ENCODE measurements at regions not wholly inside any gene's neighbourhood (a gene's known extent, or its start where the extent isn't known, plus 50 kb on each side); places are given as distances from the start of the nearest gene placed in this dataset.
"Not testable (repeated sequence)": the region's sequence is repeated elsewhere in the genome, so short reads cannot be mapped to it uniquely, and the experiment has no call there.

DNA sequence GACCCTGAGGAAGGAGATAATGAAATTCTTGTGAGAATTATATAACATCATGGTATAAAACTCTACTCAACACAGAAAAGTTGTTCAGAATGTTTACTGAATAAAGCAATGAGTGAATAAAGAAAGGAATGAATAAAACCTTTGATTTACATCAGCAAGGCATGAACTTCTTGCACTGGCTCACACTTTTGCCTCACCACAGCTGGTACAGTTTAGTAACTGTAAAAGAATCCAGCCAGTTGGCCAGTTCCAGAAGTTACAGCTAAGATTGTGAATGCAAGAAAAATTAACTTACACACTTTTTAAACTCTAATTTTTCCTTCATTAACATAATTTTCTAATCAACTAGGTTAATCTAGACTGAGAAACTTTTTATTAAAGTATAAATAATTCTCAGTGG lies 490.9 kb downstream of the NFIB start:
- no peak for FAIRE-seq
- DNase-seq (ENCODE audit: low spot score): no peak

DNA sequence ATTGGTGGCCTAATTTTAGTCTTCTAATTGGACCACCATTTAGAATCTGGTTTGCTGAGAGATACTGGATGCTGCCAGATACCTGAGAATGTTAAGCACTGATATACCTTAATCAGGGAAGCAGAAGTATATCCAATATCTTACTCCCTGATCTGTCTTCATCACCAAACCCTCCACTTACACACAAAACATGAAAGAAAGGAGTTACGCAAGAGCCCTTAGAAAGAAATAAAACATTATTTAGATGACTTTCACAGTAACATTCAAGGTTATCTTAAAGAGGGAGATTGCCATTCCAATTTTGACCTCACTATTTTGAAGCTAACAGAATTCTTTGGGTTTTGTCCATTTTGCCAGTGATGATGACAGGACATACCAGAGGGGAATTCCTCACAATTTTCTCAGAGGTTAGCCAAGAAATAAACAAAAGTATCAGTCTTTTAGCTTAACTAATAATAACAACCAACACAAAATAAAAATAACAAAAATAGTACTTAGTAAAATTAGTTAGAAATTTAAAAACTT lies 496.1 kb downstream of the NFIB start:
- DNase-seq (ENCODE audit: low spot score): no peak

DNA sequence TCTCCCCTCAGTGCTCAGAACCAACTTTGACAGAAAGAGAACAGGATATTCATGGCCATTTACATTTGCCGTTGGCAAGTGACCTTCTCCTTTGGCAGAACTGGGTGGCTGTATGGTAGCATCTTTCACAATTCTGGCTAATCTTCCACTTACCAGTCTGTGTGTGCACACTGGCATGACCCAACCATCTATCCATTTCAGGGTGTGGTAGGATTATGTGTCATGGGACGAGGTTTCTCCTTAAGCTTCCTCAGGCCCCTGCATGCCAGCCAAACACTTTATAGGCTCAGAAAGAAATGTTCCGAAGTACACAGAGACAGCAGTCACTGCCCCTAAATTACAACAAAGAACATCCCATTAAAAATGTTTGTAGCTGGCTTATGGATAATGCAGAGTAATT lies 497.1 kb downstream of the NFIB start:
- FAIRE-seq: no peak

More for the DNA sequence above, 496.1 kb downstream of the NFIB start:
- FAIRE-seq: no peak

DNA sequence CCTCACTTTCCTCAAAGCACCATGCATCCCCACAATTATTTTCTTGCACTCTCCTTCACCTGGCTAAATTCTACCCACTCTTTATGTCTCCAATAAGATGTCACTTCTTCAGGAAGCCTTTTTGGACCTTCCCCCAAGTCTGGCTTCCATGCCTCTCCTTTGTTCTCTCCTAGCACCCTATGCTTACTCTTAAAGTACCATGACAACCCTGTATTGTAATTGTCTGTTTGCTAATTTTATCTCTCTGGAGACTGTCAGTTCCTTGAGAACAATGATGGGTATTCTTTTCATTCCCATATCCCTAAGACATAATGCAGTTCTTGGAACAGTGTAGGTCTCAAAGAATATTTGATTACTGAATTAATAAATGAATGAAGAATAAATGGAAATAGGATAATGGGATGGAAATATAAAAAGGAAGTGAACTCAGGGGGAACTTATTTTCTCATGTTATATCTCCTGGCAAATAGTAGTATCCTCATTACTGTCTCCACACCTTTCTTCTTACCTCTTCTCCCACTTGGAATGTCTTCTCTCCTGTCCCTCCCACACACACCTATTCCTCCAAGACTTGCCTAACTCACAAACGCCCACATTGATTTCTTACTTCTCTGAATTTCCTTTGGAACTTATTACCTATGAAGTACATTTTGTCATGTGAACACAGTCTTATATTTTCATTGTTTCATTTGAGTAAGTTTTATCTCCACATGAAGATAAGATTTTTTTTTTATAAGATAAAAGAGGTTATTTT lies 499.1 kb downstream of the NFIB start:
- no peak for DNase-seq (ENCODE audit: low spot score)
- no peak for FAIRE-seq

More for the DNA sequence above, 497.1 kb downstream of the NFIB start:
- DNase-seq (ENCODE audit: low spot score): no peak

DNA sequence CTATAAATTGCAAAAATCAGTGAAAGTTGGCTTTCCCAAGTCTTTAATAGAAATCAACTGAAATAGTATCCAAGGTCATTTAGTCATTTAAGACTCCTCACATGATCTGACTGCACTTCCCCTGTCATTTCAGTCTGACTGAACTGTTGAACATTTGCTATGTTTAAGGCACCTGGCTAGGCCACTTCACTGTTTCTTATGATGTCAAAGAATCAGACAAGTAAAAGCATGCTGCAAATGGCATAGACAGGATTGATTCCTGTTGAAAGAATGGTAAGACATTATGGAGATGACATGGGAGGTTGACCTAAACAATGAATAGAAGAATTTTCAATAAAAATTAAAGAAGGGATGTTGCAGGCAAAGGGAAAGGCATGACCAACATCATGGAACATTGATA lies 502.1 kb downstream of the NFIB start:
- no peak for FAIRE-seq

DNA sequence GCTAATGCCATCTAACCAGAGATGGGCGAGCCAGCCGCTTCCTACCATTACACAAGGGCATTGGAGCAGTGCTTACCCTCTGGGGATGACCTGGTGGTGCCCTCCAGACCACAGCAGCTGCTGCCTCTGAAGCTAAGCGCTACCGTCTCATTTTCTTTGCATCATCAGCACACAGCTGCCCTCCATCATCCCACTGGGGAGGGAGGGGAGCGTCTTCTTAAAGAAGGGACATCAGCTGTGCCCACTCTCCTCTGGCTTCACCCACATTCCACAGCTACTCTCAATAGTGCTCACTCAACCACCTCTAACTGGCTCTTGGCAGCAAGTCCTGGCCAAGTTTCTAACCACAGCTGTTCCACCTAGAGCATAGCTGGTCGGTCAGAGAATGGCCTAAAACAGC lies 503.4 kb downstream of the NFIB start:
- FAIRE-seq (no peak), DNase-seq (ENCODE audit: low spot score) (no peak)

More for the DNA sequence above, 502.1 kb downstream of the NFIB start:
- no peak for DNase-seq (ENCODE audit: low spot score)

DNA sequence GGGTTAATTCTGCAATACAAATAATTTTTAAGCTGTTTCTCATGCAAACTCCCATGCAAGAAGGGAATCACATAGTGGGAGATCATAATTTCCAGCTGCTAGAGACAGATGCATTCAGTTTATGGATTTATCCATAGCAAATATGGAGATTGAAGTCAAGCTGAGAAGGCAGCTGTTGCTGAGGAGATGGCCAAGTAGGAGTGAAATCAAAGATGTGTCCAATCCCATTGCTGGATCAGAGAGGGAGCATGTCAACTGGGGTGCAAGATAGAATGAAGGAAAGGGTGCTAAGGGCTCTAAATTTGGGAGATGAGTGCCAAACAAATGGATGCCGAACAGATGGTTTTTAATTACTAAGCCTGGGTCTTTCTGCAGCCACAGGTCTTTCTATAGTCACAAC lies 504.5 kb downstream of the NFIB start:
- no peak for FAIRE-seq
- no peak for DNase-seq (ENCODE audit: low spot score)

DNA sequence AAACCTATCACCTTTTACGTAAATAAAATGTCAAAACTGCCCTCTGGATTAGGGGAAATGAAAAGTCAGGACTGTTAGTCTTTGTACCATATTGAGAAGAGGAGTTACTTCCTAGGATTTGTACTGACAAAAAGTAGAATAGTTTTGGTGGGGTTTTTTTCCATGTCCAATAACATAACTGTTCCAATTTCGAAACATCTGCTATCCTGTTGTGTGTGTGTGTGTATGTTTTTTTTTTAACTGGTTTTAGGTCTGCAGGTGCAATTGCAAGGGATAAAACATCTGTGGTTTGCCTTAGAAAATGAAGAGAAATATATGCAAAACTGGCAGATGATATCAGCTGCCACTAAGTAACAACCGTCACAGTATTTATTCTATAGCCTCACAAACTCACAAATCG lies 506.8 kb downstream of the NFIB start:
- no peak for FAIRE-seq
- DNase-seq (ENCODE audit: low spot score): no peak

DNA sequence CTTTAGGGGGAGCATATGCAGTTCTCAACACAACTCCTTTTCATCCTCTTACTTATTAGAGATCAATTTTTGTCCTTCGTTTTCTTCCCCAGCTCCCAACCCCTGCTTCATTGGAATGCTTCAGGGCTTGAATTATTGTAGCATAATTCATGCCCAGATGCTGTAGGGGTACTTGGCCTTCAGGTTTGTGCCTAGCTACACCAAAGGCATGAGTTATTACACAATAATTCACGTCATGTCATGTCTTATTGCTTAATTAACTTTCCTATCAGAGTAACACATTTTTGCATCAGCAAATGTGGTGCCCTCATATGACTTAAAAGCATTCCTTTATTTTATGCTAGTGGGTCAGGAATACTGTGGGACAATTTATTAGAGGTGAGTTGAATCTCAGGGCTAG lies 507.2 kb downstream of the NFIB start:
- DNase-seq (ENCODE audit: low spot score): no peak
- FAIRE-seq: no peak

DNA sequence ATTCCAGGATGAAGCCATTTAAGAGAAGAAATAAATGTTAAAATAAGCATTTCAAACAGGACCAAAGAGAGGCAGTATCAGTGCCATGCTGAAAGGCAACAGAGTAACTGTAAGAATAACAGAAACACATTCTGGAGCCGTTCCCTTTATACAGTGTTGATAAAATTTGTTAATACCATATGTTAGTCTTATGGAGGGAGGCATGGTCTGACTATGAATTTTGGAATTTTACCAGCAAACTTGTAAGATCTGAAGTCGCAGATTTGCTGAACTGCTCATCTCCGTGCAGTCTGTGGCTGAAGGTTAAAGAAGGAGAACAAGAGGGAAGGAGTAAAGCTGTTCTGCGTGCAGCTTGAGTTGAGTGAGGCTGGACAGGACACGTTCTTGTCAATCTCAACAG lies 508.4 kb downstream of the NFIB start:
- no peak for DNase-seq (ENCODE audit: low spot score)
- FAIRE-seq: no peak

DNA sequence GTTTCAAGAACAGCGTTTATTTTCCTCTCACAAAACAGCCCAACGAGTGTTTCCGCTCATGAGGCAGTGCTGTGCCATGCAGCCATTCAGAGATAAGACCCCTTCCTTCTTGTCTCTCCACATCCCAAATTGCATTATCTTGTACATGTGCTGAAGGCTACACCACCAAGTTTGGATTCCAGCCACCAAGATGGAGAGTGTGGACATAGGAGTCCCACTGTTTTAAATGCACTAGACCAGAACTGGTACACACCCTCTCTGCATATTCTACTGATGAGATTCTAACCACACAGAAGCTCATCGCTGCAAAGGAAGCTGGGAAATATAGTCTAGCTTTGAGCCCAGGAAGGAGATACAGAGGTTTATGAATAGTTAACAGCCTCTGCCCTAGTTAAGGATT lies 509.4 kb downstream of the NFIB start:
- DNase-seq (ENCODE audit: low spot score) (no peak), FAIRE-seq (no peak)

DNA sequence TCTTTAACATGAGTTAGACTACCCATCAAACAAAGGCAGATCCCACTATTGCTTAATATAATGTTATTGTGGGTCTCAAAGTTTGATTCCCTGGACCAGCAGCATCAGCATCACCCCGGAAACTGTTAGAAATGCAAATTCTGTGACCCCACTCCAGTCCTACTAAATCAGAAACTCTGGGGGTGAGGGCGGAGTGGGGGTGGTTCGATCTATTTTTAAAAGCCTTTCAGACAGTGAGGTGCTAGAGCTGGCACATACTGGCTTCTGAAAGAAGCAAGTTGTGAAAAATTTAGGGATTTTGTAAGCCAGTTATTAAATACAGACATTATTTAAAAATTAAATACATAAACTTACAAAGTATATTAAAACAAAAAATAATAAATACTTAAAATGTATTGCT lies 513.2 kb downstream of the NFIB start:
- DNase-seq (ENCODE audit: low spot score) (no peak), FAIRE-seq (no peak)

DNA sequence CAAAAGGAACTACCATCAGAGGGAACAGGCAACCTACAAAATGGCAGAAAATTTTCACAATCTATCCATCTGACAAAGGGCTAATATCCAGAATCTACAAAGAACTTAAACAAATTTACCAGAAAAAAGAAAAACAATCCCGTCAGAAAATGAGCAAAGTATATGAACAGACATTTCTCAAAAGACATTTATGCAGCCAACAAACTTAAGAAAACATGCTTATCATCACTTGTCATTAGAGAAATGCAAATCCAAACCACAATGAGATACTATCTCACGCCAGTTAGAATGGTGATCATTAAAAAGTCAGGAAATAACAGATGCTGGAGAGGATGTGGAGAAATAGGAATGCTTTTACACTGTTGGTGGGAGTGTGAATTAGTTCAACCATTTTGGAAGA lies 516.2 kb downstream of the NFIB start:
- FAIRE-seq; DNase-seq (ENCODE audit: low spot score): not testable (repeated sequence)

DNA sequence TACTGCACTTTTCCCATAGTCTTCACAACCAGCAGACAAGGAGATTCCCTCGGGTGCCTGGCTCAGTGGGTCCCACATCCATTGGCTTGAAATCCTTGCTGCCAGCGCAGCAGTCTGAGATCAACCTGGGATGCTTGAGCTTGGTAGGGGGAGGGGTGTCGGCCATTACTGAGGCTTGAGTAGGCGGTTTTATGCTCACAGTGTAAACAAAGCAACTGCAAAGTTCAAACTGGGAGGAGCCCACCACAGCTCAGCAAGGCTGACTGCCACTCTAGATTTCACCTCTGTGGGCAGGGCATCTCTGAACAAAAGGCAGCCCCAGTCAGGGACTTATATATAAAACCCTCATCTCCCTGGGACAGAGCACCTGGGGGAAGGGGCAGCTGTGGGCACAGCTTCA lies 512.3 kb upstream of the MPDZ start:
- FAIRE-seq: no peak

DNA sequence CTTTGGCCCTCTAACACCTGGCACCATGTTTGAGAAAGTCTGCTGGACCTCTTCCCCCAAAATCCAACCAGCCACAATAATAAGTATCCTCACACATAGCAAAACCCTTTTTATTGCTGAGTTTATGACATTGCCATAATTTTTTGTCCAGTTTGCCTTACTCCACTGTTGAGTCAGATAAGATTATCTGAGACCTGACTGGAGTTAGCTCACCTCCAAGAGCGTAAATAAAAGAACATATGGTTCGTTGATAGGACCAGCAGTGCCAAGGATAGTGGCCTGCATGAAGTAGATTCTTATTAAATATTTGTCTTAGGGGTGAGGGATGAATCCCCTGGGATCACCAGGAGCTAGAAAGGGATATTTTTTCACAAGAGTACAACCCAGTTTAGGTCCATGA lies 510.6 kb upstream of the MPDZ start:
- no peak for DNase-seq (ENCODE audit: low spot score)
- FAIRE-seq: no peak

More for the DNA sequence above, 512.3 kb upstream of the MPDZ start:
- no peak for DNase-seq (ENCODE audit: low spot score)

DNA sequence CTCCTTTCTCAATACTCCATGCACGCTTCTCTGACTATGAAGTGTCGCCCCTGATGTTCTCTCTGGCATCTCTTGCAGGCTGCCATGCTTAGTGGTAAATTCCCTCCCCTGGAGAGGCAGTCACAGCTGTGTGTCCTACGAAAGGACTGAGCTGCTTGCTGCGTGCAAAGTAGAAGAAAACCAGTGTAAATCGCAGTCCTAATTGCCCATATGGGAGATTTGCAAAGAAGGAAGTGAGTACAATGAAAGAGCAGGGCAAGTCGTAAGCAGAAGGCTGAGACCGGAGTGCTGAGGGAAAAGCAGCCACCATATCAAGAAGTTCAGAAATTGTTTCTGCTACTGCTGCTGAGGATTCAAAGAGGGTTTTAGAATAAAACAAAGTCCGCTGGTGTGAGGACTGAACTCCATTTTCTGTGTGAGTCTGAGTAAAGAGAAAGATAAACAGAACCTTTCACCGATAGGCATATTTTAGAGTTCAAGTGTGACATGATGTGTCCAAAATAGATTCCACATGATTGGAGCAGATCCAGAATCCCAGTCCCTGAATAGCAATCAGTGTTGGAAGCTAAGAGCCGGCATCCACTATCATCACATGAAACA lies 507.8 kb upstream of the MPDZ start:
- DNase-seq (ENCODE audit: low spot score) (no peak), FAIRE-seq (no peak)

DNA sequence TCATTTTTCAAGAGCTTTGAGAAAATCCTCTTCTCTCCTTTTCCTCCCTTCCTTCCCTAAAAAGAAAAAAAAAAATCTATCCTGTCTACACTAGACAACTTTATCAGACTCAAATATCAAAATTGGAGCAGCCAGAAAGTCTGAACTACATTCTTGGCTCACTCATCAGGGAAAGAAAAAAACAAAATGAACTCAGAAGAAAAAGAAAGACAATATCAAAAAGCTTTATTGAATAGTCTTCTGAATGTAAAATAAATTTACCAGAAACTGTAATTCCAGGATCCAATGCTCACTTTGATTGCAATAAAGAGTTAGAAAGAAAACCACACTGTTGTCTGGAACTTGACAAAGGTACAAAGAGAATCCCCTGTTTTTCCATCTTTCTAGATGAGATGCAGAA lies 507.2 kb upstream of the MPDZ start:
- DNase-seq (ENCODE audit: low spot score) (no peak), FAIRE-seq (no peak)

DNA sequence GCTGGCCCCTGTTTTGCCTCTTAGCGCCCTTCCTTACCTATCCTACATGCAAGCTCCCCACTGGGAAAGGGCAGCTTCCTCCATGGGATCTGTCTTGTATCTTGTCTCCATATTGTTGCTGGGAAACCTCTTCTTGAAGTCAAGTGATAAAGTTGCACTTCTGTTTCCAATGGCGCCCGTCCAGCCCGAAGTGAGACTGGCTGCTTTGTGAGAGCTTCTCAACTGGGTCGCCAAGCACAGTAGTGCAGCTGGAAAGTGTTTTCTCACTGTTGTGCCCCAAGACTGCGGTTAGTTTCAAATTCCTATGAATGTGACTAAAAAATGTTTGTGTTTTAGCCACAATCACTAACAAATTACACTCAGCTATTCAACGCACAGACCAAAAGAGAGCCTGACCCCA lies 506.6 kb upstream of the MPDZ start:
- FAIRE-seq: no peak

DNA sequence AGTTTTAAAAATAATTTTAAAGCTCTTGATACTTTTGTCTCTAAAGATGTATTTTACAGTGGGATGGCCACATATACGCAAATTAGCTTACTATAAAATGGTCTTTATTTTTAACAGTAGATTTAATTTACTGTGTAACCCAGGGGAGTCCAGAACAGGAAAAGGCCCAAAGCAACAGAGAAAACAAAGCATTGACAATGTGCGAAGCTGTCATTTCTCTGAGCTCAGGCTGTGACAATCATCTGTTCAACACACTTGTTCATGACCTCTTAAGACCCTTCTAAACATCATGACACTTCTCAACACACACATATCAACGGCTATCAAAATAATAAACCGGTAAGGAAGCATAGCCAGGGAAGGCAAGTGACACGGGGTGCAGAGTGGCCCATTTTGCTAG lies 499.6 kb upstream of the MPDZ start:
- no peak for DNase-seq (ENCODE audit: low spot score)
- FAIRE-seq: no peak

More for the DNA sequence above, 506.6 kb upstream of the MPDZ start:
- DNase-seq (ENCODE audit: low spot score): no peak

DNA sequence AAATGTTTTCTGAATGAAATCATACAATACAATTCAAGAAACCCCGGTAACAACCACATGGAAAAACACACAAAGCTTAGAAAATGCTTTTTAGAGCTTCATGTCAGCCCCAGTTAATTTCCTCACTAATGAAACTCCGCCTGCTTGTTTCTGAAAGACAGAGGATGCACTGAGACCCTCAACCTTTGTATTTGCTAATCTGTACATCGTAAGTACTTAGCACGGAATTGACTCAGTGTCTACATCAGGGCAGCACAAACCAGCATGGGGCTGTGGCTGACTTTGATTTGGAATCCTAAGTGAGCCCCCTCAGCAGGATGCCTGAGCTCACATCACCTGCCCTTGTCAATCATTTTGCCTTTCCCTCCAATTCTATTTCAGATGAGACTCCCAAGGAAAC lies 499.1 kb upstream of the MPDZ start:
- FAIRE-seq (no peak), DNase-seq (ENCODE audit: low spot score) (no peak)

DNA sequence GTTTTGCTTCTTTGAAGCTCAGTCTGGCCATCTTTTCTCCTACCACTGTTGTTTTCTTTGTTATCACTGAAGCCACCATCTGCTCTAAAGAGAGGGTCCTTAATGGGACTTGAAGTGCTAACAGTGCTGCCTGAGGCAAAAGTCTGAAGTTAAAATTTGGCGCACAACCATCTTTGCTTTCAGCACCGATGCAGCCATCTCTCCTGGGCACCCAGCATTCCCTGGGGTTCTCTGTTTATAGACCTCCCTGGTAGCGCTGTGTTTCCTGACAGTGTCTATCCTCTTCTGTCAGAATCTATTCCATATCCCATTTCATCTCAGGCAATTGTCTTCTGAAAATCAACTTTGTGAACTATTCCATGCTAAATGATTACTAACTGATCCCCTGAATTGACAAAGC lies 491.5 kb upstream of the MPDZ start:
- DNase-seq (ENCODE audit: low spot score): no peak
- no peak for FAIRE-seq

DNA sequence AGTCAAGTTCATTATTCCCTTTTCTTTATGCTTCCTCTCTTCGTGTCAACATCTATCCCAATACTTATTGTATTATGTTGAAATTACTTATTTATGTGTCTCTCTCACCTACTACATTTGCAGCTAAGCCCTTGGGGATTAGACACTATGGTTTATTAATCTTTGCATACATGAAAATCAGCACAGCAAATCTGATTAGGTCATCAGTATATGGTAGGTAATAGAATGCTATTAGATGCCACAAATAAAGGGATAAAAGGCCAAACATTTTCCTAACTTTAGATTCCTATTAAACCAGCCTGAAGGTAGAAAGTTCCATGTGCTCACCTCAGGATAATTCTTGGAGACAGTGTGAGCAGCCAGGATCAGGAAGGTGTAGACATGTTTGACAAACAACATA lies 490.1 kb upstream of the MPDZ start:
- no peak for DNase-seq (ENCODE audit: low spot score)
- no peak for FAIRE-seq

DNA sequence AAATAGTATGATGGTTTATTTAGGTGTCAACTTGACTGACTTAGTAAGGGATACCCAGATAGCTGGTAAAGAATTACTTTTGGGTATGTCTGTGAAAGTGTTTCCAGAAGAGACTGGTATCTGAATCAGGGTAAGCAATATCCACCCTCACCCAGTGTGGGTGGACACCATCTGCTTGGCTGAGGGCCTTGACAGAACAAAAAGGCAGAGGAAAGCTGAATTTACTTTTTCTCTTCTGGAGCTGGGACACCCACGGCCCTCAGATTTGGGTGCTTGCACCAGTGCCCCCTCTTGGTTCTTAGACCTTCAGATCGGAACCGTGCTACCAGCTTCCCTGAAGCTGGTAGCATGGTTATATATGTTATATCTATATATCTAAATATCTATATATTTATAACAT lies 489.5 kb upstream of the MPDZ start:
- FAIRE-seq: no peak
- no peak for DNase-seq (ENCODE audit: low spot score)

Measured in urothelium cell line (cell line).